Heart left ventricle (tissue), 13 donors: ENCODE measurements at regions not wholly inside any gene's neighbourhood (a gene's known extent, or its start where the extent isn't known, plus 50 kb on each side); places are given as distances from the start of the nearest gene placed in this dataset.

Experiments used
- POLR2A ChIP-seq, 2 donors: fragments of 450-650 bp; IDR thresholded peaks; one replicate each; pipeline ENCODE4 v1.6.1; 2017; ENCODE audit warnings: antibody characterized with exemption in 2 of 2, mild to moderate bottlenecking in 2 of 2, moderate library complexity in 2 of 2
- TF ChIP-seq, protein P1 (sequence below), 12 donors: fragments of 200-600 bp; sonication (generic) in 4 of 12; IDR thresholded peaks; one replicate each; pipeline versions ENCODE4 v1.5.0 to v1.8.0; 2018 to 2022; ENCODE audit warnings: antibody characterized with exemption in 12 of 12, mild to moderate bottlenecking in 5 of 12
- donor health status: ischemic (EF 13 %, LVEDD 7.1; RV severe dilation, severe dysfunction).
- donor health status: DM: no; HTN: yes; CAD: no.
- donor health status: DM: no; HTN: no; CAD: no.
- donor health status: ischemic (EF 25% LVEDD 6.9; RV normal size, moderate dysfunction).
- donor health status: ischemic (EF 25% LVEDD 5.7; RV mildly dilated, moderate dysfunction).
- donor health status: ischemic (EF 35%, LVEDD 5.7; RV mildly dilated, moderate dysfunction).
- donor health status: nonischemic (EF 11% LVEDD 7.7; RV severe dilation, severe dysfunction).
- donor health status: DM: yes; HTN: yes; CAD: no.
- donor health status: PGD.
- donor health status: ischemic (EF 29% LVEDD 5.4; RV normal size, mild dysfunction).
- donor health status: nonischemic (EF 23%, LVEDD 6.1; RV moderate dilation, normal function).

DNA sequence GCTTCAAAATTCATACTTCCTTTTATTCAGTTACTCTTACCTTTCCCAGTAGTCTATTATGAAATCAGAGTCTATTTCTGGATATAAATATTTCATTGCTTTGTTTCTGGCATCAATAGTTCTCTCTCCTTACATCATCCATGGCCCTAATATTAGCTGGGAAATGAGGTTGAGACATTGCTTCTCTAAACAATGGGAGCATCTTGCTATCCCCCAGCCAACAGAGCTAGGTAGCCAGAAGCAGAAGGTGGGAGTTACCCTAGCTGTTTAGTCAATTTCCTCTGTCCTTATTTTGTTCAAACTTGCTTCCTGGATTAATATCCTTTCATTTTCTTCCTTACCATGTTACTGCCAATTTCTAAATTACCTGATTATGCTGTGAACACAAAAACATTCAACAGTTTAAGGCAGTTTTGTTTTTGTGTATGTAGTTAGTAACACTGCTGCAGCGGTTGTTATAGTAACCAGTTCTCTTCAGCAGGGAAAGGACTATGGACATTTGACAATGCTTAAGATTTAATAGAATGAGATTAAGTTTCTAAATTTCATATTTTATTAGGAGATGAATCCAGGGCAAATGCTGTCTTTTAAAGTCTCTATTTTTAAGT is 160.5 kb upstream of the KCNJ3 start:
- TF ChIP-seq, protein P1, sequence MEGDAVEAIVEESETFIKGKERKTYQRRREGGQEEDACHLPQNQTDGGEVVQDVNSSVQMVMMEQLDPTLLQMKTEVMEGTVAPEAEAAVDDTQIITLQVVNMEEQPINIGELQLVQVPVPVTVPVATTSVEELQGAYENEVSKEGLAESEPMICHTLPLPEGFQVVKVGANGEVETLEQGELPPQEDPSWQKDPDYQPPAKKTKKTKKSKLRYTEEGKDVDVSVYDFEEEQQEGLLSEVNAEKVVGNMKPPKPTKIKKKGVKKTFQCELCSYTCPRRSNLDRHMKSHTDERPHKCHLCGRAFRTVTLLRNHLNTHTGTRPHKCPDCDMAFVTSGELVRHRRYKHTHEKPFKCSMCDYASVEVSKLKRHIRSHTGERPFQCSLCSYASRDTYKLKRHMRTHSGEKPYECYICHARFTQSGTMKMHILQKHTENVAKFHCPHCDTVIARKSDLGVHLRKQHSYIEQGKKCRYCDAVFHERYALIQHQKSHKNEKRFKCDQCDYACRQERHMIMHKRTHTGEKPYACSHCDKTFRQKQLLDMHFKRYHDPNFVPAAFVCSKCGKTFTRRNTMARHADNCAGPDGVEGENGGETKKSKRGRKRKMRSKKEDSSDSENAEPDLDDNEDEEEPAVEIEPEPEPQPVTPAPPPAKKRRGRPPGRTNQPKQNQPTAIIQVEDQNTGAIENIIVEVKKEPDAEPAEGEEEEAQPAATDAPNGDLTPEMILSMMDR (IDR thresholded peaks at IDR 0.05): no peak
- TF ChIP-seq POLR2A (IDR thresholded peaks at IDR 0.05): no peak
